NCI-H1694 treated with DMSO at 0.1 percent for 48 hours (cell line): ENCODE measurements at regions not wholly inside any gene's neighbourhood (a gene's known extent, or its start where the extent isn't known, plus 50 kb on each side); places are given as distances from the start of the nearest gene placed in this dataset.
"Not testable (repeated sequence)": the region's sequence is repeated elsewhere in the genome, so short reads cannot be mapped to it uniquely, and the experiment has no call there.

Experiments
- DNase-seq: peaks from one replicate; lab custom pipeline; 2025; lab: John Stamatoyannopoulos, UW

DNA sequence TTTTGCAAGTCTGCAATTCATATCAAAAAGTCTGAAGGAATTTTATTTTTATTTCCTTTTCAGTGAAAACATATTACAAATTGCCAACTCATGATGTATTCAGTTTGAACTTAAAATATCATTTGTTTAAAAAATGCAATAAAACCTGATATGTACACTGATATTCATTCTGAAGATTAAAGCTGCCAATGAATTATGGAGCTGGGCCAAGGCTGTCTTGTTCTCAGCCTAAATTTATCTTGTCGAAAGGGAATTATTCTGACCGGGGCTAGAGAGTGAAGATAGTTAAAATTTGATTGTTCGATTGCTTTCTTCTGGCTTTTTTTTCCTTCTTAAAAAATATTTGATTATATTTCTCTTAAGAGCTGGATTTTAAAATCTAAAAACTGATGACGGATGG is 54.0 kb upstream of the RBFOX1 start:
- DNase-seq = no peak

DNA sequence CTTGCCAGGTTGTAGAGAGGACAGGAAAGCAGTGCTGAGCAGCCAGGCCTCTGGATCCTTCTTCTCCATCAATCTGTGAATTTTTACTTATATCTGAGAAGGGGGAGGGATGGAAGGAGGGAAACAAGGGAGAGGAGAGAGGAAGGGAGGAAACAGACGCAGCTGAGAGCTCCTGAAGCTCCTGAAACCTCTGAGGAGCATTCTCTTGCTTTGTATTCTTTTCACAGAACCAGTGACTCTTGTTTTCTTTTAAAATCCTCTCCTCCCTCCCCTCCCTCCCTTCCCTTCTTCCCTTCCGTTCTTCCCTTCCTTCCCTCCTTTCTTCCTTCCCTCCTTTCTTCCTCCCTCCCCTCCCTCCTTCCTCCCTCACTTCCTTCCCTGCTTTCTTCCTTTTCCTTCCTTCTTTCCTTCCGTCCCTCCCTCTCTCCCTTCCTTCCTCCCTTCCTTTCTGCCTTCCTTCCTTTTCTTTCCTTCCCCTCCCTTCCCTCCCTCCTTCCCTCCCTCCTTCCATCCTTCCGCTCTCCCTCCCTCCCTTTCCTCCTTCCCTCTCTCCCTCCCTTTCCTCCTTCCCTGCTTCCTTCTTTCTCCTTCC is 60.0 kb upstream of the RBFOX1 start:
- DNase-seq = no peak

DNA sequence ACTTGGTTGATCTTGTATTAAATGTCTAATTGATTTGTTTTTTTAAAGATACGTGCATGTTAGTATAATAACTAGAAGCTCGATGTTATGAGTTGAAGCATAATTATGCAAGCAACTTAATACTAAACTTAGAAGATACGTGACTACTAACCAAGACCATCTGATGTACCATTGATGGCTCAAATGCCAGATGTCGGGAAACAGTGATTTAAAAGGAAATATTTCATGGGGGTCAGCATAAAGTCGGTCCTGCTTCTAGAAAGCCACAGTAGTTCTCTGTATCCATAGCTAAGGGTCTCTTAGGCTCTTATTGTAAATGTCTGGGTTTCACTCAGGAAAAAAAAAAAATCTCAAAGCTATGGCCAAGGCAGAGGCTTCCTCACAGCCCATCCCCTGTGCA is 61.2 kb upstream of the RBFOX1 start:
- DNase-seq = no peak

DNA sequence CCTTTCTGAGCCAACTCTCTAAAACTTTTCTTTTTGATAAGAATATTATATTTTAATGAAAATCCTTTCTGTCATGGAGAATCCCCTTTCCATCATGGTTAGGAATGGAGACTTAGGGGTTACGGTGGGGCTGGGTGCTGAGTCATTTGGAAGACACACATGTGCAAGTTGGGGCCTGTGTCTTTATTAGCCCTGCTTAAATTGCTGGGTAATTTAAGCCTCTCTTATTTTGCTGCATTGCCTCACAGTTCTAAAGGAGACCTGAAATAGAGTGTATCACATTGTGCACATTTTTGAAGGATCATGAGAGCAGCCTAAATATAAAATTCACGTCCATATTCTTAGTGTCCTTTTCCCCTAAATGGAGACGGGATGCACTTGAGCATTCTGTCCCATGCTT is 61.8 kb upstream of the RBFOX1 start:
- DNase-seq = no peak

DNA sequence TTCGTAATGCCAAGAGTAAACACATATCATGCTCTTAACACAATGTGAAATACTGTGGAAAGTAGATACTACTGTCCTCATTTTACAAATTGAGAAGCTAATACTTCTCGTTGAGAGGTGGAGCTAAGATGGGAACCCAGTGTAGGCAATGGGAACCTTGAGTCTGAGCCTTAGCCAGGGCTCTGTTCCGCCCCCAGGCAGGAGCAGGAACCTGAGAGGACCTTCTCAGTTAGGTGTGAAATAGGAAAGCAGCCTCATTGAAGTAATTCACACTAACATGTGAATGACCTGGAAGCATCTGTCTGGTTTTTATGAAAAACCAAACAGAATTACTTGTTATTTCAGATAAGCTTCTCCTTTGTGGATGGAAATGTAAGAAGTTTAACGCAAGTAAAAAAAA is 62.6 kb upstream of the RBFOX1 start:
- no peak for DNase-seq

DNA sequence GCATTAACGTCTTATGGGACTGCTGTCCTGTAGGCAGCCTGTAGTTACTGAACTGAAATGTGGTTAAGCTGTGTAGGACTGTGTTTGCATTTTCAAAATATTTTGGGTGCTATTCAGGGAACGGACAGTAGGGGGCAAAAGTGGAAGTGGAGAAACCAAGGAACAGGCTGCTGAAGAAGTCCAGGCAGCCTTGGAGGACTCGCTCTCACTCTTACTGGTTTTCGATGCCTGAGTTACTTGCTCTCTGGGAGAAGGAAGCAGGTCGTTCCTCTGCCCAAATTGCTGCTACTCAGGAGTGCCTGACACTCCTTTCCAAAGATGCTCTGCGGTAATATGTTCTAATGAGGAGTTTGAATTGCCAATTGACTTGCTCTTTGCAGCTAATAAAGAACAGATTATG is 64.5 kb upstream of the RBFOX1 start:
- DNase-seq = peak; percentile 1

DNA sequence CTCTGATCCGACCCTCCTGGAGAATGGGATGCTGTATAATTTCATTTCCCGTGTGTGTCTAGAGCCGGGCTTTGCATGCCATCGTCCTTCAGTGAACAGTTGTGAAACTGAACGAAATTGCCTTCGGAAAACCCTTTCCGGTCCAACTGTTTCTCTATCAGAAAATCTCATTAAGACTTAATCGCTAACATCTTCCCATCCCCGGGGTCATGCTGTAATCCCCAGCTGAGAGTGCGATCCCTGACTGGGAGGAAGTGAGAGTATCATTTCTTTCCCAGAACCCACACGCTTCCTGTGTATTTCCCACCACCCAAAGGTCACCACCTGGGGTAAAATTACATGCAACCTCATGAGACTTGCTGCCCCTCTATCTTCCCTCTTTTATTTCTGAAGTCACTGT is 75.6 kb upstream of the RBFOX1 start:
- no peak for DNase-seq

DNA sequence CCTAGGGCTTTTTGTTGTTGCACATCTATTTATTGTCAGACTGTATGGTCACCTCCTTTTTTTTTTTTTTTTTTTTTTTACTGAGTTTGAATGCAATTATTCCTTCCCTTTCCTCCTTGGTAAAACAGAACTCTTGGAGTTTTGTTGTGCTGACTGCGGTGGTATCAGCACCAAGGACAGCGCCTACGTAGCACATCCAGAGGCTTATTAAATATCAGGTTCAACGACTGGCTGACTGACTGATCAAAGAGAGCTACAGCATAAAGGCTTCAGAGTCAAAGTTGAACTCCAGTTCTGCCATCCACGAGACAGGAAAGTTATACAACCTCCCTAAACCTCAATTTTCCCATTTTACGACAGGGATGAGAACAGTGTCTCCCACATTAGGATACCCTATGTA is 86.1 kb upstream of the RBFOX1 start:
- no peak for DNase-seq

DNA sequence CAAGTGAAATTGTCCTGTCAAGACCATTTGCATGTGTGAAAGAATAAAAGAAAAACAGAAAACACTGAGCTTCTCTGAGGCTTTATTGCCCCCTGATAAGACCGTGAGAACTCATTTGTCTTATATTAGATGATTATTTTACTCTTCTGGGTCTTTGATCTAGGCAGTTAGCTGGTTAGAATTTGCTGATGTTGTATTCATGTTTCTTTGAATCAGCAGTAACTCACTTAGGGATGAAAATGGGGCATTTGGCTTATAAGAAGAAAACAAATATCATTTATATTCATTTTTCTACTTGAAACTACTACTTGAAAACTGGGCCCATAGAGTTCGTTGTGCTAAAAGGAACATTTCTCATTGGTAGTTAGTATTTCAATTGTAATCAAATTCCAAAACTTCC is 93.1 kb upstream of the RBFOX1 start:
- no peak for DNase-seq

DNA sequence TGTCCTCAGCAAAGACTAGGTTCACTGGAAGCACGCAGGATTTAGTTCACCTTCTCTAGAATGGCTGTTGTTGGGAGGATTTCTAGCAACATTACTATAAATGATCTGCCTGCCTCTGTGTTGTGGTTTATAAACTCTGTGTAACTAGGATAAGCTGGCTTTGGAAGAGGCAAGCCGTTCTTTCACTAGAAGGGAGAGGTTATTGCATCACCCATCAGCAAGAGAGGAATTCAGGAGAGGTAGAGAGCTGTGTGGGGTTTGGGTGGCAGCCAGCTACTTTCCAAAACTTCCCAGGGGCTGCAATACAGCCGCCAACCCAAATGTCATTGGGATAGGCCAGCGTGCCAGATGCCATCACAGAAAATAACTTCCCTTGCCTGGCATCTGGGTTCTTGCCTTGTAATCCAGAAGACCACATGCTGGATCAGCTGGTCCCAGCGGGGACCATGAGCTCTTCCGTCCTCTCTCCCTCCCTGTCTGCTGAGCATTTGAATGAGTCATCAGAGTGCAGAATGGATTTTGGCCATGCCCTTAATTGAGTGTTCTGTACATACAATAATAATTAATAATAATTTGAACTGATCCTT is 95.7 kb upstream of the RBFOX1 start:
- DNase-seq = peak; percentile 6

DNA sequence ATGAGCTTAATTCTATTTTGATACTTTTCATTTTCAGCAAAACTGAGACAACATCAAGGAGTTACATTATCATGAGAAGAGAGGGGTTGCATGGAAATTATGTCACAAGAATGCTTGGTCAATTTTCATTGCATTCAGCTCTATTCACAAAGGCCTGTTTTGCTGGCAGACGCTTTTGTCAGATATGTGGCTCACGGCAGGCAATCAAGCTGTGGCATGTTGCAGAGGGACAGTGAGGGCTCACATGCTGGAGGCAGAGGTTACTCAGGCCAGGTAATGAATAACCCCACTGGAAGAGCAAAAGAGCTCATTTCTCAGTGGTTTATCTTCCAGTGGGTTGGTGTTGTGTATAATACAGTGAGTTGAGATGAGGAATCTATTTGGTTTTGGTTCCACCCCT is 98.7 kb upstream of the RBFOX1 start:
- no peak for DNase-seq

DNA sequence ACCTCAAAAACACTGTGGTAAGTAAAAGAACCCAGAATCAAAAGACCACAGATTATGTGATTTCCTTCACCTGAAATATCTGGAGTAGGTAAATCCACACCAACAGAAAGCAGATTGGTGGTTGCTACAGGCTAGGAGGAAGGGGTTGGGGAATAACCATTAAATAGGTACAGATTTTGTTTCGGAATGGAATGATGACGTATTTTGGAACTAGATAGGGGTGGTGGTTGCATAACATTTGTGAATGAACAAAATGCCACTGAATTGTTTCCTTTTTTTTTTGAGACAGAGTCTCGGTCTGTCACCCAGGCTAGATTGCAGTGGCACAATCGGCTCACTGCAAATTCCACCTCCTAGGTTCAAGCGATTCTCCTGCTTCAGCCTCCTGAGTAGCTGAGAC is 100.9 kb upstream of the RBFOX1 start:
- no peak for DNase-seq

DNA sequence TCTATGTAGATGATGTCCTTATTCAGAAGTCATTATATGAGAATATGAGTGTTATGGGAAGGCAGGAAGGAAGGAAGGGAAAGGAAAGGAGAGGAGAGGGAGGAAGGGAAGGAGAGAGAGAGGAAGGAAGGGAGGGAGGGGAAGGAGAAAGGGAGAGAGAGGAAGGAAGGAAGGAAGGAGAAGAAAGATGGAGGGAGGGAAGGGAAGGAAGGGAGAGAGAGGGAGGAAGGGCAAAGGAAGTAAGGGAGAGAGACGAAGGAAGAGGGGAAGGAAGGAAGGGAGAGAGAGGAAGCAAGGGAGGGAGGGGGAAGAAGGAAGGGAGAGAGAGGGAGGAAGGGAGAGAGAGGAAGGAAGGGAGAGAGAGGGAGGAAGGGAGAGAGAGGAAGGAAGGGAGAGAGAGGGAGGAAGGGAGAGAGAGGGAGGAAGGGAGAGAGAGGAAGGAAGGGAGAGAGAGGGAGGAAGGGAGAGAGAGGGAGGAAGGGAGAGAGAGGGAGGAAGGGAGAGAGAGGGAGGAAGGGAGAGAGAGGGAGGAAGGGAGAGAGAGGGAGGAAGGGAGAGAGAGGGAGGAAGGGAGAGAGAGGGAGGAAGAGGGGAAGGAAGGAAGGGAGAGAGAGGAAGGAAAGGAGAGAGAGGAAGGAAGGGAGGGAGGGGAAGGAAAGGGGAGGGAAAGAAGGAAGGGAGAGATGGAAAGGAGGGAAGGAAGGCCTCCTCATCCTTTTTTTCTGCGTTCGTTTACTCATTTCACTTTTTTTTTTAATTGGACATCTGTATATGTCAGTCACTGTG is 103.0 kb upstream of the RBFOX1 start:
- DNase-seq = not testable (repeated sequence)

DNA sequence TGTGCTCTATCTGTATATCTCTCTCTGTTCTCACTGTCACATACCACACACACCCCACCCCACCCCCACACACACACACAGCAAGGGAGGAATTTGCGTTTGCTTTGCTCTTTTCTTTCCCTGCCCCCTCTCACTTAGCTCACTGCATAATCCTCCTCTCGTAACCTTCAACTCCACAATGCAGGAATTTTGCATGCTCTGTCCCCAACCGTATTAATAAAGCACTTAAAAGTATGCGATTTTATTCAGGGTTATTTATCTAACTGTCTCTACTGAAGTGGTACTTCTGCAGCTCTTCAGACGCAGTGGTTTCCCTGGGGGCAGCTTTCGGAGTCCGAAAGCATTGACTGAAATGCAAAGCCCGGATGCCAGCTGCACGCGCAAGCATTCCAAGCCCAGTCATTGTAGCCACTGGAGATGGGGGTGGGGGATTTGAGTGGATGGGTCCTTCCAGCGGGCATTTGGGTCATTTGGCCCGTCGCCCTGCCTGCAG is 105.4 kb upstream of the RBFOX1 start:
- no peak for DNase-seq

DNA sequence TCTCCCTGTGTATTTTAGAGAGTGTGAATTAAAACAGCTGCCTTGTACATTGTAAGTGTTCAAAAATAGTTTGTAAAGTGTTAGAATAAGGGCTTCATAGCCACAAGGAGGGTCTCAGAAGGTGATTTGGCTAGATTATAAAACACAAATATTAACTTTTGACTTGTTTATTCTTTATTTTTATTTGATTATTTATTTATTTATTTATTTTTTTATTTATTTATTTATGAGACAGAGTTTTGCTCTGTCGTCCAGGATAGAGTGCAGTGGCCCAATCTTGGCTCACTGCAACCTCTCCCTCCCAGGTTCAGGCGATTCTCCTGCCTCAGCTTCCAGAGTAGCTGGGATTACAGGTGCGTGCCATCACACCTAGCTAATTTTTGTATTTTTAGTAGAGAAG is 111.5 kb upstream of the RBFOX1 start:
- no peak for DNase-seq

DNA sequence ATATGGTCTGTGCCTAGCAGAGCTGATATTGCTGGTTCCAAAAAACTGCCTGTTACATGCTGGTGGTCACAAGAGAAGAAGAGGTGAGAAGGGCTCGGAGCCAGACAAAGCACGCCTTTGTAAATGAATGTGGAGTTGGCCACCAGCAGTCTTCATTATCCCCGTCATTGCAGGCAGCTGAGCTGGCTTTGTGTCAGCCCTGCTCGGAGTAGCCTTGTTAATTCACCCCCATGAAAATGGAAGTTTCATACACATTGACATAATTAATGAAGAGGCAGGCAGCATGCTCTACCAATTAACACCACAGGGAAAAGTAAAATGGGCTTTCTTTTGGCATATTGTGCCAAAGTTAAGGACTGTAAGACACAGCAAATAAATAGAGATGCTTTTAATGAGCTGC is 113.7 kb upstream of the RBFOX1 start:
- no peak for DNase-seq

DNA sequence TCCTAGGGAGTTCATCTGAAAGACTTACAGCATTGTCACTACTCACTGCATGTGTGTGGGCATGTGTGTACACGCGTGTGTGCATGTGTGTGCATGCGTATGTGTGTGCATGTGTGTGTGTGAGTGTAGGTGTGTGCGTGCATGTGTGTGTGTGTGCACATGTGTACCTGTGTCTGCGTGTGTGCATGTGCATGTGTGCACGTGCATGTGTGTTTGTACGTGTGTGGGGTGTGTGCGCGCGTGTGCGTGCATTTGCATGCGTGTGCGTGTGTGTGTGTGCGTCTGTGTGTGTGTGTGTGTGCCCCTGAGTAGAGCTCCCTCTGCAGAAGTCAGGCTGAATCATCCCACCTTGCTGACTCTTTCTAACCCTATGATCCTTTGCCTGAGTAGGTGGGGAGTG is 114.8 kb upstream of the RBFOX1 start:
- DNase-seq = no peak

DNA sequence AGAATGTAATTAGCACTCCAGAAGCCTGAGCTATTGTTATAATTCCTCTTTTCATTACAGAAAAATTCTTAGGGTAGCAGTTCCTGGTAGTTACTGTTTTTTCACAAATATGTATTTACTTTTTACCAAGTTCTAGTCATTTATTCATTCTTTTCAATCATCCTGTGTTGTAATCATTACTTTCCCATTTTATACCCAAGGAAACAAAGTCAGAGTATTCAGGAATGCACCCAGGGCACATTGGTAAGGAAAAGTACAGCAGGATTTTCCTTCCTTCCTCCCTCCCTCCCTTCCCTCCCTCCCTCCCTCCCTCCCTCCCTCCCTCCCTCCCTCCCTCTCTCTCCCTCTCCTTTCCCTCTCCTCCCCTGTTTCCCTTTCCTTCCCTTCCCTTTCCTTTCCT is 115.9 kb upstream of the RBFOX1 start:
- DNase-seq = no peak

DNA sequence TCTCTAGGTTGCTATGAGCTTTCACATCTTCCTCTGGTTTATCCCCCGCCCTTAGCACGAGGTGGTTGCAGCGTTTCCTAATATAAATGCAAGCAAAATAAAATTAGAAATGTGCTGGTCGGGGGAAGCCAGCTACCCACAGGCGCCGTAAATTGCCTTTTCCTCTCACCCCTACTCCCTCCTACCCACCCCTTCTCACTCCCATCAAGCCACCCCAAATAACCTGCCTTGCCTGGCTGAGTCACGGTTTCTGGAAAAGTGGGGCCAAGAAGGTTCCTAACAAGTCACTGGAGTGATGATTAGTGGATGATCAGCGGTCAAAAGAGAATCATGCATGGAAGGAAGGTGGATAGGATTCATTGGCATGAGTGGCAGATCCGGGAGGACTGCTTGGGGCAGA is 120.9 kb upstream of the RBFOX1 start:
- DNase-seq = no peak

DNA sequence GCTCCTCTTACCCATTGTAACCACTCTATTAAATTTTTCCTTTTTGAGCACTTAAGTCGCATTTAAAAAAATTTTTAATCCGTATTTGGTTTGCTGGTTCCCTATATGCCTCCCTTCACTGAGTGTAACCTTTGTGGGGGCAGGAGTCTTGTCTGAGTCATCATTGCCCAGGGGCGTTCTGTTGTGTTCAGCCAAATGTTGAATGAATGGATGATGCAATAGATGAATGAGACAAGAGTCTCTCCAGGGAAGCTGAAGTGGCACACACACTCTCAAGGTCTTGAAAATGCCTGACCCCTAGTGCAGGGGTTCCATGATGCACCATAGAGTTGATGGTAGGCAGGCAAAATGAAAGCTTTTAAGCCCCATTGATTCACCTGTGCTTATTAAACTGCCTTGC is 123.0 kb upstream of the RBFOX1 start:
- no peak for DNase-seq

DNA sequence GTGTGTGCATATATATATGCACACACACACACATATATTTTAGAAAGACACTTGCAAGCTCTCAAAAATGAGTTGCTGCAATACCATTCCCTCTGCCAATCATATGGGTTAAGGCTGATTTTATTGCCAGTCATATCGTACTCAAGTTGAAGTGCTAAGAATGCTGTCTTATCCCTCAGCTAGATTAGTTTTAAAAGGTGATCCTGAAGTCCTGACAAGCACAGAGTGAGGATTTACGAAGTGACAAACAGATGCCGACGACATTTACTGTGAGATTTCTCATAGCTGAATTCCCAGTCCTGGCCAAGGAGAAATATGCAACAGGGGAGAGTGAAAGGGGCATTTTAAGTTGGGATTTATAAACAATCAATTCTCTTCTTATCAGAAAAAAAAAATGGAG is 126.2 kb upstream of the RBFOX1 start:
- DNase-seq = no peak

DNA sequence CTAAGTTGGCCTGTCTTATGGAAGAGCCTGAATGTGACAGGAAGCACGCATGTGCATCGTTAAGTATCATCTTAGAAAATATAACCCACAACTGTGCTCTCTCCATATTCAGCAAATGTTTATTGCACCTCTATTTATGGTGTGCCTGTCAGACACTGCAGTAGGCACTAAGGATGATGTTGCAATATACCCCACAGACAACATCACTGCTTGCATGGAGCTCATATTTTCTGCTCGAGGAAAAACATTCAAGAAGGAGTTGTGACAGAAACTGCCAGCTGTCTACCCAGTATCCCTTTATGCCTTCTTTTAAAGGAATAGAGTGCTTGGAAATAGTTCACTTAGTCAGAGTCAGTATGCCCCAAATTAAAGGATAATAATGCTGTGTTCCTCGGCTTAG is 132.3 kb upstream of the RBFOX1 start:
- no peak for DNase-seq

DNA sequence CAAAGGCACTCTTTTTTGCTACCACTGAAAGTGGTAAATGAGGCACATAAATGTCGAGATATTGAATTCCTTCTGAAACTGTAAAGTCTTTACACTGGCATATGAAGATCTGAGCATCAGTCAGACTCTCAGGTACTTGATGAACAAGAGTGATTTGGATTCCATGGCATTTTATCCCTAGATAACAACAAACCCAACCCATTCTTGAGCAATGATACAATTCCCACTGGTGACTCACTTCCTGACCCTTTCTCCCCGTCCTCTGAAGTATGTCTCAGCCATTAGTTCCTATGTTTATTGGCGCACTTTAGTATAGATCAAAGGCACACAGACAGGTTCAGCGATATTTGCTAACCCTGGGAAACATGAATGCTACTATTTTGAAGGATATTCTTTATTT is 147.0 kb upstream of the RBFOX1 start:
- DNase-seq = no peak

DNA sequence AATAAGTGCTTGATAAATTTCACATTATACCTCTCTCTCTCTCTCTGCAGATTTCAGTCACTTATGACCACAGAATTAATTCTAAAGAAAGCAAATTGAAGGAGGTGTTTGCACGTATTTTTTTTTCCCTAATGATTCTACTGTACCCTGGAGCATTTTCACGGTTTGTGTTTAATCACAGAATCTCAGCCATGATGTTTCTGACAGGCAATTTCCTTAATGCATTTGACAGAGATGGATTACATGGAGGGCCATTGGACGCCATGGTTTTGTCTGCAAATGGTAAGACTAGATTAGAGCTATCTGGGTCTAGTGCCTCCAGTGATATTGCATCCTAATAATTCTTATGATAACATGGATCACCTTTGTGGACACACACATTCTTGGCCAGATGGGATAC is 147.5 kb upstream of the RBFOX1 start:
- DNase-seq = no peak
